GM04504 (cell line): ENCODE measurements at regions not wholly inside any gene's neighbourhood (a gene's known extent, or its start where the extent isn't known, plus 50 kb on each side); places are given as distances from the start of the nearest gene placed in this dataset.

ENCODE experiments used
- DNase-seq: peaks from one replicate; pipeline ENCODE4 v3.0.0-alpha.2; 2012; ENCODE audit warnings: low read depth

GRCh38 chr1:36607263-36607651 is 124.5 kb upstream of the CSF3R start:
- no peak for DNase-seq

- DNase-seq: no peak
These were observed 124.0 kb upstream of the CSF3R start for GRCh38 chr1:36606641-36607262.

- no peak for DNase-seq
These were observed 123.4 kb upstream of the CSF3R start for GRCh38 chr1:36605942-36606640.

- DNase-seq: no peak
These were observed 120.7 kb upstream of the CSF3R start for GRCh38 chr1:36603461-36603860.

GRCh38 chr1:36602184-36602583 is 119.5 kb upstream of the CSF3R start:
- no peak for DNase-seq

- DNase-seq: no peak
These were observed 117.1 kb upstream of the CSF3R start for GRCh38 chr1:36599828-36600227.

GRCh38 chr1:36597514-36597913 is 114.8 kb upstream of the CSF3R start:
- no peak for DNase-seq

GRCh38 chr1:36595921-36596320 is 113.2 kb upstream of the CSF3R start:
- no peak for DNase-seq

GRCh38 chr1:36595349-36595748 is 112.6 kb upstream of the CSF3R start:
- DNase-seq: no peak

GRCh38 chr1:36594023-36594422 is 111.3 kb upstream of the CSF3R start:
- no peak for DNase-seq

GRCh38 chr1:36591278-36591677 is 108.6 kb upstream of the CSF3R start:
- DNase-seq: no peak

- no peak for DNase-seq
These were observed 108.1 kb upstream of the CSF3R start for GRCh38 chr1:36590771-36591170.

- no peak for DNase-seq
These were observed 107.6 kb upstream of the CSF3R start for GRCh38 chr1:36590264-36590663.

- DNase-seq: no peak
These were observed 106.3 kb upstream of the CSF3R start for GRCh38 chr1:36588972-36589371.

GRCh38 chr1:36585569-36586548 is 103.1 kb upstream of the CSF3R start:
- DNase-seq: no peak

- no peak for DNase-seq
These were observed 102.3 kb upstream of the CSF3R start for GRCh38 chr1:36584874-36585453.

GRCh38 chr1:36583980-36584782 is 101.5 kb upstream of the CSF3R start:
- no peak for DNase-seq

- DNase-seq: no peak
These were observed 100.4 kb upstream of the CSF3R start for GRCh38 chr1:36583080-36583479.

GRCh38 chr1:36582066-36582755 is 99.5 kb upstream of the CSF3R start:
- DNase-seq: no peak

- DNase-seq: no peak
These were observed 97.8 kb upstream of the CSF3R start for GRCh38 chr1:36580524-36580923.

- DNase-seq: no peak
These were observed 96.3 kb upstream of the CSF3R start for GRCh38 chr1:36579039-36579438.
